ENCODE measurements at regions not wholly inside any gene's neighbourhood (a gene's known extent, or its start where the extent isn't known, plus 50 kb on each side); places are given as distances from the start of the nearest gene placed in this dataset.

DNA sequence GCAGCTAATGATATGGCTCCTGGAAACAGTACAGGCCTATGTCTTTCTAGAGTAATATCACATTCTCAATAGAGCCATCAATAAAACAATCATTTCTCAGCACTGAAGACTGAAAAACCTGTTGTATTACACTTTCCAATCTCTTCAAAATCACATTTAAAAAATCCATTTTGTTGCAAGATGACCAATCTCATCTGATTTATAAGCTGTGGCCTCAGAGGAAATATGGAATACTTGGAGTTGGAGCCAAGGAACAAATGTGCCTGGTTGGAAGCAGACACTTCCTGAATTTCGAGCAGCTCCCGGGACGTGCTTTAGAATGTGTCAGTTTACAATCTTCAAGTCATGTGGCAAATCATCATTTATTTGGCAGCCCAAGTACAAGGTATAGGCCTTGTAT, 114.5 kb downstream of the ADCYAP1 start:
- TF ChIP-seq, protein P1, sequence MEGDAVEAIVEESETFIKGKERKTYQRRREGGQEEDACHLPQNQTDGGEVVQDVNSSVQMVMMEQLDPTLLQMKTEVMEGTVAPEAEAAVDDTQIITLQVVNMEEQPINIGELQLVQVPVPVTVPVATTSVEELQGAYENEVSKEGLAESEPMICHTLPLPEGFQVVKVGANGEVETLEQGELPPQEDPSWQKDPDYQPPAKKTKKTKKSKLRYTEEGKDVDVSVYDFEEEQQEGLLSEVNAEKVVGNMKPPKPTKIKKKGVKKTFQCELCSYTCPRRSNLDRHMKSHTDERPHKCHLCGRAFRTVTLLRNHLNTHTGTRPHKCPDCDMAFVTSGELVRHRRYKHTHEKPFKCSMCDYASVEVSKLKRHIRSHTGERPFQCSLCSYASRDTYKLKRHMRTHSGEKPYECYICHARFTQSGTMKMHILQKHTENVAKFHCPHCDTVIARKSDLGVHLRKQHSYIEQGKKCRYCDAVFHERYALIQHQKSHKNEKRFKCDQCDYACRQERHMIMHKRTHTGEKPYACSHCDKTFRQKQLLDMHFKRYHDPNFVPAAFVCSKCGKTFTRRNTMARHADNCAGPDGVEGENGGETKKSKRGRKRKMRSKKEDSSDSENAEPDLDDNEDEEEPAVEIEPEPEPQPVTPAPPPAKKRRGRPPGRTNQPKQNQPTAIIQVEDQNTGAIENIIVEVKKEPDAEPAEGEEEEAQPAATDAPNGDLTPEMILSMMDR (IDR thresholded peaks at IDR 0.05) = no peak

DNA sequence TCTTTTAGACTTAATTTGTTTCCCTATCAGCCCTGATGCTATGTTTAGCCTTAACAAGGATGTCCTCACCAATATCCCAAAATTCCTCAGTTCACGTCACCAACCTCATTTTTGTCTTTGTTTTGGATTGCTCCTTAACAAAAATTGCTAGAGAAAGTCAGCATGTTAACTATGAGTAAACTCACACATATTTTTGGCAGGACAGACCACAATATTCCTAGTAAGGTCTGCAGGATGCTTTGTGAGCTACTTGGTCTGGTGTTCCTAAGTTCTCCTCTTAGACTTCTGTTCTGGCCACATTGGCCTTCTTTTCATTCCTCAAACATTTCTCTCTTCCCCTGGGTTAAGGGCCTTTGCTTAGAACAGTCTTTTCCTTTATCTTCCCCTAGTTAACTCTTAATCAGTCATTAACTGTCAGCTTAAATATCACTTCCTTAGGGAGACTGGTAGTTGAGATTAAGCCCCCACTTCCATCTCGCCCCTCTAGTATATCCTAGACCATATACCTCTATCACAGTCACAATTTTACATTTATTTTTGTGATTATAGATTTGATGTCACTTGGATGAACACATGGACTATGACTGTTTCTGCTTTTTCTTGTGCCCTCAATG, 116.2 kb downstream of the ADCYAP1 start:
- TF ChIP-seq, protein P1 (IDR thresholded peaks at IDR 0.05) = no peak

DNA sequence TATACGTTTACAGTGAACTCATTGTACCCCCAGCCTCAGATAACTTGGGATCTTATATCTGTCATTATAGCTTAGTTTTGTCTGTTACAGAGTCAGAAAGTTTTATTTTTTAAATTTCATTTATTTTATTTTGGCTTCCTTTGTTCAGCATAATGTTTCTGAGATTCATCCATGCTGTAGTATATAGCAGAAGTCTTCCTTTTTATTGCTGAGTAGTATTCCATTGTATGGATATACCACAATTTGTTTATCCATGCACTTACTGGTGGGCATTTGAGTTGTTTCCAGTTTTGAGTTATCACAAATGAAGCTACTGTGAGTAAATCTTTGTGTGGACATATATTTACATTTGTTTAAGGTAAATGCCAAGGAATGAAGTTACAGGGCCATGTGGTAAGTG, 122.3 kb downstream of the ADCYAP1 start:
- TF ChIP-seq, protein P1 (IDR thresholded peaks at IDR 0.05) = no peak

DNA sequence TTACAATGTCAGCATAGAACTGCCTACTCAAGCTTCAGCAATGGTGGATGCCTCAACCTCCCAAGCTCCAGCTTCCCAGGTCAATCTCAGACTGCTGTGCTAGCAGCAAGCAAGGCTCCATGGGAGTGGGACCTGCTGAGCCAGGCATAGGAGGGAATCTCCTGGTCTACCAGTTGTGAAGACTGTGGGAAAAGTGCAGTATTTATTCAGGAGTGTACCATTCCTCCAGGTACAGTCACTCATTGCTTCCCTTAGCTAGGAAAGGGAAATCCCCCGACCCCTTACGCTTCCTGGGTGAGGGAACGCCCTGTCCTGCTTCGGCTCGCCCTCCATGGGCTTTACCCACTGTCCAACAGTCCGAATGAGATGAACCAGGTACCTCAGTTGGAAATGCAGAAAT, 130.3 kb downstream of the ADCYAP1 start:
- TF ChIP-seq, protein P1 (IDR thresholded peaks at IDR 0.05) = no peak

DNA sequence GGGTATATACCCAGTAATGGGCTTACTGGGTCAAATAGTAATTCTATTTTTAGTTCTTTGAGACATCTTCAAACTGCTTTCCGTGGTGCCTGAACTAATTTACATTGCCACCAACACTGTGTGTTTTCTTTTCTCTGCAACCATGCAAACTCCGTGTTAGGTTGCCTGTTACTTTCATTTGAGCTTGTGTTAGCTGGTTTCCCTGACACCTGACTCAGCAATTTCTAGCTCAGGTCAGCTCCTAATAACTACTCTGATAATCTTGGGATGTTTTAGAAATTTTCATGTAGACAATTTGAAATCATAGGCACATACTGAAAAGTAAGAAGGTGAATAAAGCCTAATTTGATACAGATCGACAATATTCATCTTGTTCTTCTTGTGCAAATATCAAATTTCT, 132.3 kb downstream of the ADCYAP1 start:
- TF ChIP-seq, protein P1 (IDR thresholded peaks at IDR 0.05) = no peak

DNA sequence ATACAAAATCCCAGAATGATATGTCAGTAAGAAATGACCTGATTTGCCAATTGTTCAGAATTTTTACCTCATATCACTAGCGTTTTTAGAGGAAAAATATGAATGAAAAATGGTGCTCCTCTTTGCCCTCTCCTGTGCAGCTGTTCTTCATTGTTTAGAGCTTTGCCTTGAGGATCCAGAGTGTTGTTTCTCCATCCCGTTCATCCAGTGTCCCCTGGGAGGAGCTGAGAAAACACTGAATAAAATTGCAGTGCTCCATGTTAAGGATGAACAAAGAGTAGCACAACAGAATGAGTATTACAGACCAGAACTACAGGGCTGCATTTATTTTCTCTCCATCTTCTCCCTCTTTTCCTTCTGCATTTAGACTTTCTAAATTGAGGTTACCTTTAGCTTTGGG, 133.1 kb downstream of the ADCYAP1 start:
- TF ChIP-seq, protein P1 (IDR thresholded peaks at IDR 0.05) = no peak

DNA sequence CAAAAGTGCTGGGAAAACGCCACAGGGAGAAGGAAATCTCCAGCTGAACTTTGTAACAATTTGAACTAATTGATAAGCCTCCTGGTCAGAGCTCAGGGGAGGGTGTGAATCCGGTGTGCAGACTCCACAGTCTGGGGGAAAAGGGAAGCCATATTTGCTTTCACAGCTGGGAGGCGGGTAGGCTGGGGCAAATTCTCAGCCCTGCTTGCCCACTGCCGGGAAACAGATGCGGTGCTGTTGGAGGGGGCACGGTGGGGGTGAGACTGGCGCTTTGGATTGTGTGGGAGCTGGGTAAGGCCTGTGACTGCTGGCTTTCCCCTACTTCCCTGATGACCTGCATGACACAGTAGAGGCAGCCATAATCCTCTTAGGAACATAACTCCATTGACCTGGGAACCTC, 134.8 kb downstream of the ADCYAP1 start:
- TF ChIP-seq, protein P1 (IDR thresholded peaks at IDR 0.05) = no peak

DNA sequence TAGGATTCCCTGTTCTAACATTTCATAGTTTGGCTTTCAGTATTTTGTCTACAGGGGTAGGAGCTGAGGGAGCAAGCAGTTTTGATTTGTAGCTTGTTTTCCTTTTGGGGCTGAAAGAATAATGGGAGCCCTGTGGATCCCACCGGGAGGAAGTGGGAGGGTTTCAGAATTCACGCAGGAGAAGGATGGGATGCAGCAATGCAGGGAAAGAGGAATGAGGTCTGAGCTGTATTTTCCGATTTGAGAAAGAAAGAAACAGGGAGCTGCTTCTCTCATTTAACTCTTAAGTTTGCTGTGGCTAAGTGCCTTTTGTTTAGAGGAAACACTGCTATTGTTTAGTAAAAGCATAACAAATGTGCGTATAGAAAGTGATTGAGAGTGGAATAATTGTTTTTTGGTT, 141.0 kb downstream of the ADCYAP1 start:
- TF ChIP-seq, protein P1 (IDR thresholded peaks at IDR 0.05) = no peak

Data from LNCAP (cell line).